ENCODE measurements at regions not wholly inside any gene's neighbourhood (a gene's known extent, or its start where the extent isn't known, plus 50 kb on each side); places are given as distances from the start of the nearest gene placed in this dataset.
"Not testable (repeated sequence)": the region's sequence is repeated elsewhere in the genome, so short reads cannot be mapped to it uniquely, and the experiment has no call there.

DNA sequence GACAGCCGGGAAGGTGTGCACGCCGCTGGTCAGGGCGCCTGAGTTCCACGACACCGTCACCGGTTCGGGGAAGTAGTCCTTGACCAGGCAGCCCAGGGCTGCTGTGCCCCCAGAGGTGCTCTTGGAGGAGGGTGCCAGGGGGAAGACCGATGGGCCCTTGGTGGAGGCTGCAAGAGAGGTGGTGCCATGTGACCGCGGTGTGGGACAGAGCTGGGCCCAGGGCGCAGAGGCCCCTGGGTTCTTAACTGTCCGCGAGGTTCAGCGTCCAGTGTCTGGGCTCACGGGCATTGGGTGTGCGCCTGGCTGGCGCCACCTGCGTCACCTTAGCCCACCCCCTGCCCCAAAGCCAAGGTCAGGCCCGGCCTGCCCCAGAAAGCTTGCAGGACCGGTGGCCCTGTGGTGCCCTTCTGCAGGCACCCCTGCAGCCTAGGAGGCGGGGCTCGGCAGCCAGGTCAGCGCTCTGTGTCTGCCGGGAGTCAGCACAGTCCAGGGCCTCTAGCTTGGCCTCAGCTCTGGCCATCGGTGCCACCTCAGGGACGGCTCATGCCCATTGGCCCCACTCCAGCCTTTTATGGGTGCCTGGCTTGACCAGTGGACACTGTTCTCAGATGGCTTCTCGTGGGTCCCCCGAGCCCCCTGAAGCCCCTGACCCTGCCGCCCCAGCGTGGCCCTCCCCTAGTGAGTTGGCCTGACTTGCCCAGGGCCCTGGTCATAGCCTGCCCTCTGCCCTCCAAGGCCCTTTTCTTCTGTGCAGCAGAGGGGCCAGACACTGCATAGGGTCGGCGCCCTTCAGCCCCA is 216.7 kb downstream of the TMEM121 start:
- not testable (repeated sequence) for DNase-seq

DNA sequence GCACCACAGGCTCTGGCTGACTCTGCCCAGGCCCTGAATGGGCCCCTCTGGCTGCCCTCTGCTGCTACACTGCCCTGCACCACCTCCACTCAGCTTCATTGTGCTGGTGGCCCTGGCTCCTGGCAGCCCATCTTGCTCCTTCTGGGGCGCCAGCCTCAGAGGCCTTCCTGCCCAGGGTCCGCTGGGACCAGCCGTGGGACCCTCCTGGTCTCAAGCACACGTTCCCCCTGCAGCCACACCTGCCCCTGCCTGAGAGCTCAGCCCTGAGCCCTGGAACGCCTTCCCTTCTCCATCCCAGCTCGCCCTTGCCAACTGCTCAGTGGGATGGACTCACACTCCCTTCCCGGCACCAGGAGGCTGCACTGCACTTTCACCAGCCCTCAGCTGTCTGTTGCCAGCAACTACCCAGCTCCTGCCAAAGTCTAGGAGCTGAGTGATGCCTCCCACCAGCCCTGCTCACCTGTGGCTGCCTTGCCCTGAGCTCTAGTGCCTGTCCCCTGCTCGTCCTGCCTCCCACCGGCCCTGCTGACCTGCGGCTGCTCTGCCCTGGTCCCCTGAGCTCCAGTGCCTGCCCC is 217.9 kb downstream of the TMEM121 start:
- DNase-seq: not testable (repeated sequence)

DNA sequence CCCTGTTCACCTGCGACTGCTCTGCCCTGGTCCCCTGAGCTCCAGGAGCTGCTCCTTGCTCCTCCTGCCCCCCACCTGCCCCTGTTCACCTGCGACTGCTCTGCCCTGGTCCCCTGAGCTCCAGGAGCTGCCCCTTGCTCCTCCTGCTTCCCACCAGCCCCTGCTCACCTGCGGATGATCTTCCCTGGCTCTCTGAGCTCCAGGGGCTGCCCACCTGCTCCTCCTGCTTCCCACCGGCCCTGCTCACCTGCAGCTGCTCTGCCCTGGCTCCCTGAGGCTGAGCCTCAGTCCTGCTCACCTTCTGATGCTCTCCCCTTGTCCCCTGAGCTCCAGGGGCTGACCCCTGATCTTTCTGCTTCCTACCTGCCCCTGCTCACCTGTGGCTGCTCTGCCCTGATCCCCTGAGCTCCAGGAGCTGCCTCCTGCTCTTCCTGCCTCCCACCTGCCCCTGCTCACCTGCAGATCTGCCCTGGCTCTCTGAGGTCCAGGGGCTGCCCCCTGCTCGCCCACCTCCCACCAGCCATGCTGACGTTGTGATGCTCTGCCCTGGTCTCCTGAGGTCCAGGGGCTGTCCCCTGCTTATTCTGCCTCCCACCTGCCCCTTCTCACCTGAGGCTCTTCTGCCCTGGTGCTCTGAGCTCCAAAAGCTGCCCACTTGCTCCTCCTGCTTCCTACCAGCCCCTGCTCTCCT is 219.2 kb downstream of the TMEM121 start:
- no peak for DNase-seq

DNA sequence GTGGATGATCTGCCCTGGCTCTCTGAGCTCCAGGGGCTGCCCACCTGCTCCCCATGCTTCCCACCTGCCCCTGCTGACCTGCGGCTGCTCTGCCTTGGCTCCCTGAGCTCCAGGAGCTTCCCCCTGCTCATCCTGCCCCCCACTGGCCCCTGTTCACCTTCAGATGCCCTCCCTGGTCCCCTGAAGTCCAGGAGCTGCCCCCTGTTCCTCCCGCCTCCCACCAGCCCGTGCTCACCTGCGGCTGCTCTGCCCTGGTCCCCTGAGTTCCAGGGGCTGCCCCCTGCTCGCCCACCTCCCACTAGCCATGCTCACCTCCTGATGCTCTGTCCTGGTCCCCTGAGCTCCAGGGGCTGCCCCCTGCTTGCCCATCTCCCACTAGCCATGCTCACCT is 219.7 kb downstream of the TMEM121 start:
- no peak for DNase-seq

DNA sequence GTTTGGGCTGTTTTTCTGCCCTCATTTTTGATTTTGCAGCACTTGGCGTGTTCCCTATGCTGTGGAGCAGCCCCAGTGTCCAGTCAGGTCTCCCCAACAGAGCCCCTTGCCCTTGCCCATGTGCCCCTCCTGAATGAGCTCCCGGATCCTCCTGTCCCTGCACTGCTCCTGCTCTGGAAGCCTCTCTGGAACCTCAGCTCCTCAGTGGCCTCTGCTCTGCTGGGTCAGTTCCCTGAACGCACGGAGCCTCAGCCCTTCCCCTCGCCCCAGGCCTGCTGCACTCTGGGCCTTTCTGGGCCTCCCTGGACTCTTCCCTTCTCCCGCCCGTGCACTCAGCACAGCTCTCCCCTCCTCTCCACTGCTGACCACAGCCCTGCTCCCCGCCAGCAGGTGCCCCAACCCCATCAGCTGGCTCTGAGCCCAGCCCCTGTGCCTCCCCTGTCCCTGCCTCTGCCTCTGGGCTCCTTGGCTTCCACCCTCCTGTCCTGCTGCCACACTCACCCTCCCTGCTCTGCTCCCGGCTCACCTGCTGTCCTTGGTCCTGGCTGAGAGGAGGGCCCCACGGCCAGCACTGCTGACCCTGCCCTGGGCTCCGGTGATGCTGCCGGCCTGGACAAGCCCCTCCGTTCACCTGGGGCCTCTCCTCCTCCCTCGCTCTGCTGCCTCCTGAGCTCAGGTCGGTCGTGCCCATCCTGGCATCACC is 220.6 kb downstream of the TMEM121 start:
- DNase-seq: not testable (repeated sequence)

DNA sequence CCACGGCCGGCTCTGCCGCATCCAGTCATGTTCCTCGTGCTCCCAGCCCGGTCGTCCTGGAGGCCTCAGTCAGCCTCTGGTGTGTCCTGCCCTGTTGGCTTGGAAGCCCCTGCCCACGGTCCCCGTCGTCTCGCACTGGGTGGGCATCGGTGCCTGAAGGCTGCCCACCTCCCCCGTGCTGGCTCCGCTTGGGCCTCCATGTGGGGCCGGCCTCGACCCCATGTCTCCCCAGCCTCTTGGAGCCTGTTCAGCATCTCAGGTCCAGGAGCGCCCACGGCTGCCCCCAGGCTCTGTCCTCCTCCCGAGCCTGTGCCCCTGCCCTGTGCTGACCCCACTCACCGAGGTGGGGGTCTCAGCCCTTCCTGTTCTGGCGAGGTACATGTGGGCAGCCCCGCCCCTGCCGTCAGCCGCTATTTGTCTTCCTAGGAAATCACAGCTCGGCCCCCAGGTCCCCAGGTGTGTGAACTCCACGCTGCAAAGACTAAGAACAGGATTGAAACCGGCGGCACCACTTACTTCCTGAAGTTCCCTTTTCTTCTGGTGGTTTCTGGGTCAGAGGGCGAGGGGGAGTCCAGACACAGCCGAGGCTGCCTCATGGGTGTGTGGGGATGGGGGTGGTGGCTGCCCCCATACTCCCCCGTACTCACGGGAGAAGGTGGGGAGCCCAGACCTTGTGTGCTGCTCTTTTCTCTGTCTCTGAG is 221.3 kb downstream of the TMEM121 start:
- DNase-seq: not testable (repeated sequence)

DNA sequence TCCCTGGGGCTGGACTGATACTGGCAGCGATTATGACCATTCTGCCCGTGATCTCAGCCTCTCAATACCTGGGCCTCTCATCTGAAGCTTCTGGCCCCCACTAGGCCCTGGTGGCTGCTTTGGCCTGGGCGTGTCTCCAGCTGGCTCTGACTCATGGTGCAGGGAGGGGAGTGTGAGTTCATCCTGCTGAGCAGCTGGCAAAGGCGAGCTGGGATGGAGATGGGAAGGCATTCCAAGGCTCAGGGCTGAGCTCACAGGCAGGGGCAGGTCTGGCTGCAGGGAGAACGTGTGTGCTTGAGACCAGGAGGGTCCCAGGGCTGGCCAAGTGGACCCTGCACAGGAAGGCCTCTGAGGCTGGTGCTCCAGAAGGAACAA is 221.8 kb downstream of the TMEM121 start:
- no peak for DNase-seq

DNA sequence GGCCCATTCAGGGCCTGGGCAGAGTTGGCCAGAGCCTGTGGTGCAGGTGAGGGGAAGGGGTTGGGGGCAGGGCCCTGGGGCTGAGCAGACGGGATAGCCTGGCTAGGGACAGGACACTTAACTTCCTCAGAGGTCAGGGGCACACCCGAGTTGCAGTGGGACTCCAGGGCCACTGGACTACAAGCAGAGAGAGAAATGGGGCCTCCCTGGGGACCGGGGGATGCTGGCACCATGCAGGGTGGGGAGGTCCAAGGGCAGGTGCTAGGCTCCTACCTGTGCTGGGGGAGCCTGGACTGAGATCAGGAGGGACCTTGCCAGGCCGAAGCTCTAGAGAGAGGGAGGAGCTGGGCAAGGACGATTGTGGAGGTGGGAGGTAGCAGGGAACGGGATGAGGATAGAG is 222.3 kb downstream of the TMEM121 start:
- DNase-seq: not testable (repeated sequence)

DNA sequence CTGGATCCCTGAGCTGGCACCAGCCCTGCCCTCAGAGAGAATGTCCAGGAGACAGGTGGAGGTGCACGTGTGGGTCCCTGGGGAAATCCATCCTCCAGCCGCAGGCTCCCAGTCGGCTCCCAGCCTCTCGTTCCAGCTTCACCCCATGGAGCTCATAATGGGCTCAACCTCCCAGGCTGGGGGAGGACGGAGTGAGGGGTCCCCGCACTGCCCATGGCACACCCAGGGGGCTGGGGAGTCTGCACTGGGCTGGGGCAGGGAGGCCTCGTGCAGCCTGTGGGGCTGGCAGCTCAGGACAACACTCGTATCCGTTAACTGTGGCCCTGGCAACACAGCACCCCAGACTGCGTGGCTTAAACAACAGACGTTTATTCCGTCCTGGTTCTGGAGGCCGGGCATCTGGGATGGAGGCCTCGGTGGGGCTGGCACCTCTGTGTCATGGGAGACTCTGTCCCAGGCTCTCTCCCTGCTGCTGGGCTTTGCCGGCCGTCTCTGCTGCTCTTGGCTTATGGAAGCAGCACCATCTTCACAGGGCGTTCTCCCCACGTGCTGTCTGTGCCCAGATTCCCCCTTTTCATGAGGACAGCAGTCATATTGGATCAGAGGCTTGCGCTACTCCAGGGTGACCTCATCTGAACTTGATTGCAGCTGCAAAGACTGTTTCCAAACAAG is 223.6 kb downstream of the TMEM121 start:
- DNase-seq: not testable (repeated sequence)

DNA sequence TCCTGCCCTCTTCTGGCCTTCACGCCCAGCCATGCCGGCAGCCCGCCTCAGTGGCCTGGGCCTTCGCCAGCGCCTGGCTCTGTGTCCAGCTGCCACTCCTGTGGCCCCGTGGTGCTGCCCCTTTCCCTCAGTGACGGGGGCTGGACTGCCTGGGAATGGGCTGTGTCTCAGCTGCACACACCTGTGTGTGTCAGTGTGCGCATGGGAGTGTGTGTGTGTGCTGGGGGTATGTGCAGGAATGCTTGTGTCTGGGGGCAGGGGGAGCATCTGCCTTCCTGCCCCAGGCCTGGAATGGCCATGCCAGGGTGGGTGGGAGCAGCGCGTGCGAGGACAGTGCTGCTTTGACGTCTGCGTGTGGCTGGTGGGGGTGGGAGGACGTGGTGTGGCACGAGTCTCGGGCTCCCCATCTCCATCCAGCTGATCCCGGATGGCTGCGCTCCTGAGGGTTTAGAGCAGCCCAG is 224.9 kb downstream of the TMEM121 start:
- not testable (repeated sequence) for DNase-seq

DNA sequence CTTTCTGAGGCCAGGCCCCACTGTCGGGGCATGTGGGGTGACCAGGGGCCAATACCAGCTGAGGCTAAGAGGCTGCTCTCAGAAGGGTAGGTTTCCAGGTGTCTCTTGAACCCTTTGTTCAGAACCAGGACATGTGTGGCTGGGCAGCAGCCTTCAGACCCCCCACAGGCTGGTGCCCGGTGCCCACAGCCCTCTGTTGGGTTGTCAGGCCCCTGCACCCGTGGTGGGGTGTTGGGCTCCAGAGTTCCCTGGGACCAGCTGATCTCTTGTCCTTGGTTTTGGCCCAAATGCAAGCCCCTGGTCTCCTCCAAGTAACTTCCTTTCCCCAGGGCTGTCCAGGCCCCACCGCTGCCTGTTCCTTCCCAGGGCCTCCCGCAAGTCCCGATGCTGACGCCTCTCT is 226.0 kb downstream of the TMEM121 start:
- not testable (repeated sequence) for DNase-seq

DNA sequence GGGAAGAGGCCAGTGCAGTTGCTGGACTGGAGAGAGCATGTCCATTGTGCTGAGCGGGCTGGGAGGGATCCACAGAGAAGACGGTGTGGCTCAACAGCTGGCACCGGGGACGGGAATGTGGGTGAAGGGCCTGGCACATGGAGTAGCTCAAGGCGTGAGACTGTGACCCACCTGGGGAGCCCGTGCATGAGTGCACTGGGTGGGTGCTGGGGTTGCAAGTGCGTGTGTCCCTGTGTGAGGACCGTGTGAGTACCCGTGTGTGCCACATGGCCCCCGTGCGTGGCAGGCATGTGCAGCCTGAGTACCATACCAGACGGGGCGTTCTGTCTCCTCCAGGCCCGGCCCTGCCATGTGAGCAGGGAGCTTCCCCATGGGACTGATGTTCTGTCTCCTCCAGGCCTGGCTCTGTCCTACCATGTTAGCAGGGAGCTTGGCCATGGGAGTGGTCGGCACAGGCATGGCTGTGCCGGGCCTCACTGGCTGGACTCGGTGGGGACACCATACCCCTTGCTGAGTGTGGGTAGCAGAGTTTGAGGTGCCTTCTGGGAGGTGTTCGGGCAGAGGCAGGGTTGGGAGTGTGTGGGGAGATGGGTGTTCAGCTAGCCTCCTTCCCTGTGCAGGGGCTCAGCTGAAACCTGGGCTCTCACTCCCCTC is 234.4 kb downstream of the TMEM121 start:
- no peak for DNase-seq

DNA sequence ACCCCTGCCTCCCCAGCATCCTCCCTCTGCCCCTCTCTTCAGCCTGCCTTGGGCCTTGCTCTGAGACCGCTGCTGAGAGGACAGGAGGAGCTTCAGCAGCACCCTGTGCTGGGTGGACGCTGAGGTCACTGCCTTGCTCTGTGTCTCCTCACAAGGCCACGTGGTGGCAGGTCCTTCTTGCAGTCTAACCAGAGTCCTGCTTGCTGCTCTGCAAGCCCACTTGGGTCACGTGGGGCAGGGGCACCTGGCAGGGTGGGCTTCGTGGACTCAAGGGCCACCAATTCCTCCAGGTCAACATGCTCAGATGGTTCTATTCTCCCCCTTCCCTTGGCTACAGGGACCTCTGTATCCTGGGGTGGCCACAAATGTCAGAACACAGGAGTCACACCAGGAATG is 235.0 kb downstream of the TMEM121 start:
- not testable (repeated sequence) for DNase-seq

DNA sequence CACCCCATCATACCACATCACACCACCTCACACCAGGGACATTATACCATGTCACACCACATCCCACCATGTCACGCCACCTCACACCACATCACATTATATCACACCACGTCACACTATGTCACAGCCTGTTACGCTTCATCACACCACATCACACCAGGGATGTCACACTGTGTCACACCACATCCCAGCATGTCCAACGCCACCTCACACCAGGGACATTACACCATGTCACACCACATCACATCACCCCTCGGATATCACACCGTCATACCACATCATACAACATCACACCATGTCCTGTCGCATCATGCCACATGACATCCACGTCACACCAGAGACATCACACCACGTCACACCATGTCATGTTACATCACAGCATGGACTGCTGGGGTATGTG is 235.5 kb downstream of the TMEM121 start:
- DNase-seq: no peak

DNA sequence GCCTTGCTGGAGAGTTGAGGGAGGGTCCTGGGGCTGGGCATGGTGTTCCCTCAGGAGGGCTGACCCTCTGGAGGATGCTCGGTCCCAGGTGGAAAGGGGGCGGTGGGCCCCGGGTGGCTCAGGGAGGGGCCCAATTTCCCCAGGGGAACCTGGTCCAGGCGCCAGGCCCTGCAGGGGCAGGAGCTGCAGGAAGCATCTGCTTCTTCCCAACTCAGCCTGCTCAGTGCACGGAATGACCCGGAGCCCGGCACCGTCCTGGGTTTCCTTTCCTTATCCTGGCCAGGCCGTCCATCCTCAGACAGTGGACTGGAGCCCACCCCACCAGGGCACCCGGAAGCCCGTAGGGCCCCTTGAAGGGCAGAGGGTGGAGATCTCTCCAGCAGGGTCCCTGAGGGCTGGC is 235.9 kb downstream of the TMEM121 start:
- not testable (repeated sequence) for DNase-seq

DNA sequence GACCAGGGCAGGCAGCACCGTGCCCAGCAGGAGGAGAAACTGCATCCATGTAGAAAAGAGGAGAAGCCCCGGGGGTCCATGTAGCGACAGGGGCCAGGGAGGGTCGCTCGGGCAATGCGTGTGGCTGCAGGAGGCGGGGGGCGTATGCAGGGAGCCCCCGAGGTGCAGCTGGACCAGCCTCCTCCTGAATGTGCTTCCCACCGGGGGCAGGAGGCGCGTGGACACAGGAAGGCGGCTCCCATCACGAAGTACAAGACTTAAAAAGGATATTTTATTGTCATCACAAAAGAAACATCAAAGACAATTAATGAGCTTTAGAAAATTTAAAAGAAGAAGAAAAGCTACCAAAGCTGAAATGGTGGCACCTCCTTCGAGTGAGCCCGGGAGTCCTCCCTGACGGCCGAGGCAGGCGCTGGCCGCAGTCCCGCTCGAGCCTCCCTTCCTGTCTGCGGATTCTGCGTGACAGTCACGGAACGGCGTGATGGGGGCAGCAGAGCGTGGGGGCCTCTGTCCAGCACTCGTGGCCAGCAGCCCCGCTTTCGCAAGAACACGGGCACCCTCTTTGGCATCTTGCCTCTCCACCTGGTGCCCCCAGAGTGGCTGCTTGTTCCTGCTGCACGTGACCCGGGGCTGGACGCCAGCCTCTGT is 238.0 kb downstream of the TMEM121 start:
- not testable (repeated sequence) for DNase-seq

DNA sequence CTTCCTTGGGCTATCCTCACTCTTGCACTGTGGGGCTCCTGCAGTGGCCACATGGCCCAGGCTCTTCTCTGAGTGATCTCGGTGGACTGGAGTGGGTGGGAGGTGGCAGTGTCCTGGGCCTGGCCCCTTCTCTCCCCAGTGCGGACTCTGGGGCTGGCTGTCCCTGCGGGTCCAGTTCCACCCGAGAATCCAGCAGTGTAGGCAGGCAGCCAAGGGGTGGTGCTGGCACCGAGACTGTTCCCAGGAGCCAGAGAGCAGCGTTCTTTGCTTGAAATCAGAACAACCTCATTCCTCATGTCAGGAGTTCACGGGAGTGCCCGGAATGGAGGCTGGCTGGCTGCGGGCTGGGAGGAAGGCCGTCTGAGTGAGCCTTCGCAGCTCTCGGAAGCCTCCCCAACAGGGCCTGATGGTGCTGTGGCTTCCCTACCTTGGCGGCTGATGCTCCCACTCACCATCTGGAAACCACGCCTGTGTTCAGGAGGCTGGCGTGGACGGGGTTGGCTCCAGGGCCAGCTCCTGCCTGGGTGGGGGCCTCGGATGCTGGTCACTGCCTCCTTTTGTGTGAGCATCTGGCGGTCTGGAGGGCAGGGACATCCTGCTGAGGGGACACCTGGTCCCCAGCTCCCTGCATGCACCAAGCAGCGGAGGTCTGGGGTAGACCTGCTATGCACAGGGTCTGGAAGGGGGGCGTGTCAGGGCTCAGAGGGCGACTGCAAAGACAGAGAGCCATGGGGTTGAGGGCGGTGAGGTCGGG is 238.9 kb downstream of the TMEM121 start:
- not testable (repeated sequence) for DNase-seq

DNA sequence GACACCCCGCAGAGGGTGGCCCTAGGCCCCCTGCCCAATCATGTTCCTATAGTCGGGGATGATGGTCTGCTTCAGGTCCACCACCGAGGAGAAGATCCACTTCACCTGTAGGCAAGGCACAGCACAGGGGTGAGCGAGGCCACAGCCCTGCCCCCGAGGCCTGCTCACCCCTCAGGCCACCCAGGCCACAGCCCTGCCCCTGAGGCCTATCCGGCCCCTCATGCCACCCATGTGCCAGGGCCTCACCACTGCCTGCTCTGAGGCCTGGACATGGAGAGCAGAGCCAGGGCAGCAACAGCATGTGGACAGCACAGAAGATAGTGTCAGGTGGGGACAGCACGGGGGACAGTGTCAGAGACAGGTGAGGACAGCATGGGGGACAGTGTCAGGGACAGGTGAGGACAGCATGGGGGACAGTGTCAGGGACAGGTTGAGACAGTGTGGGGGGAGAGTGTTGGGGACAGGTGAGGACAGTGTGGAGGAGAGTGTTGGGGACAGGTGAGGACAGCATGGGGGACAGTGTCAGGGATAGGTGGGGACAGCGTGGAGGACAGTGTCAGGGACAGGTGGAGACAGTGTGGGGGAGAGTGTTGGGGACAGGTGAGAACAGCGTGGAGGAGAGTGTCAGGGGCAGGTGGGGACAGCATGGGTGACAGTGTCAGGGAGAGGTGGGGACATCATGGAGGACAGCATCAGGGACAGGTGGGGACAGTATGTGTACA is 239.7 kb downstream of the TMEM121 start:
- DNase-seq: no peak

DNA sequence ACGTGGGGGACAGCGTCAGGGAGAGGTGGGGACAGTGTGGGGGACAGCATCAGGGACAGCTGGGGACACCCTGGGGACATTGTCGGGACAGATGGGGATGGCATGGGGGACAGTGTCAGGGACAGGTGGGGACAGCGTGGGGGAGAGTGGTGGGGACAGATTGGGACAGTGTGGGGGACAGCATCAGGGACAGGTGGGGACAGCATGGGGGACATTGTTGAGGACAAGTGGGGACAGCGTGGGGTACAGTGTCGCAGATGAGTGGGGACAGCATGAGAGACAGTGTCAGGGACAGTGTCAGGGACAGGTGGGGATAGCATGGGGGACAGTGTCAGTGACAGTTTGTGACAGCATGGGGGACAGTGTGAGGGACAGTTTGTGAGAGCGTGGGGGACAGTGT is 240.9 kb downstream of the TMEM121 start:
- no peak for DNase-seq

DNA sequence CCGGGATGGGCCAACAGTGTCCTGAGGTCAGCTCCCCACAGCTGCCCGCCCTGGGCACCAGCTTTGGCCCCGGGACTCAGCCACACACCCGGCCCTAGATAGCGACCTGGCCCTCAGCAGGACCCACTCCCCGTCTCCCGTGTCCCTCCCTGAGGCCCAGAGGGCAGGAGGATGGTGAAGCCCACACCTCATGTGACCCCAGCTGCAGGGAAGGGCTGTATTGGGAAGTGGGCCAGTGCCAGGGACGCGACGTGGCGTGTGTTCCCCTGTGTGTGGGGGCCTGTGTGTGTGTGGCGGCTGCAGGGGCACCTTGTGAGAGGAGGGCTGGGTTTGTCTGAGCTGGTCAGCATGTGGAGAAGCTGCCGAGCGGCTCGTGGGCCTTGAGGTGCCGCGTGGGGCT is 241.7 kb downstream of the TMEM121 start:
- not testable (repeated sequence) for DNase-seq
